ENCODE measurements at regions not wholly inside any gene's neighbourhood (a gene's known extent, or its start where the extent isn't known, plus 50 kb on each side); places are given as distances from the start of the nearest gene placed in this dataset.

- no peak for TF ChIP-seq CTCF (IDR thresholded peaks at IDR 0.05)
- TF ChIP-seq POLR2A (IDR thresholded peaks at IDR 0.05), result no peak
Measured at GRCh38 chr3:35549690-35550089, 89.6 kb upstream of the ARPP21 start.

Data from esophagus squamous epithelium (tissue), 4 donors.